K562 (cell line): ENCODE measurements at regions not wholly inside any gene's neighbourhood (a gene's known extent, or its start where the extent isn't known, plus 50 kb on each side); places are given as distances from the start of the nearest gene placed in this dataset.

Experiments used
- ATAC-seq: fragments of 200-7000 bp; cut with Tn5 transposase; 3 replicates; pipeline ENCODE4 v1.9.1; 2020; ENCODE audit warnings: moderate library complexity
- BruUV-seq: library from RNA; stranded (reverse); fragments of 400-500 nt; replicated peaks from 2 replicates; lab custom pipeline; 2021; lab: Mats Ljungman, UMichigan
- CTCF ChIA-PET: fragments of 300-600 bp; formaldehyde crosslinking; extraction: SDS; loops from one replicate; lab custom pipeline; 2021; ENCODE audit warnings: low intra/inter-chr PET ratio; lab: Yijun Ruan, JAX
- POLR2A ChIA-PET: fragments of 300-600, 350-650 bp; sonication (Branson Sonifier 250); formaldehyde crosslinking; extraction: SDS; loops from one replicate; lab custom pipeline; 2021; ENCODE audit warnings: antibody characterized with exemption, inconsistent platforms; lab: Yijun Ruan, JAX
- DNase-seq, 4 experiments: peaks; one replicate each; pipeline versions ENCODE4 v3.0.0 to v3.0.0-alpha.2; 2011 to 2018; ENCODE audit warnings: low spot score in 3 of 4, mixed read lengths in 3 of 4; ENCODE audit errors: extremely low read depth in 1 of 4
- FAIRE-seq: peaks from 2 replicates; lab custom pipeline; 2011; peaks lifted over from hg19 to GRCh38; lab: Jason Lieb, UNC
- H2AFZ ChIP-seq: 2 replicates; pipeline ENCODE4 v1.6.0; 2011; ENCODE audit warnings: low read depth, low read length, control low read depth, inconsistent platforms
- H3K27ac ChIP-seq: fragments of 200-600 bp; 3 replicates; pipeline ENCODE4 v1.8.0; 2011; ENCODE audit warnings: low read depth, mild to moderate bottlenecking, control low read depth, inconsistent platforms, low read length, moderate library complexity, mixed read lengths; ENCODE audit errors: extremely low read depth
- H3K27me3 ChIP-seq, 2 experiments: fragments of 300-600 bp in 1 of 2; 2 replicates in 1 of 2; 3 replicates in 1 of 2; pipeline versions ENCODE4 v1.6.0 to v1.8.0; 2011; ENCODE audit warnings: inconsistent platforms in 2 of 2, low read length in 2 of 2, mild to moderate bottlenecking in 1 of 2, mixed read lengths in 1 of 2, moderate library complexity in 1 of 2; ENCODE audit not compliant: control insufficient read depth in 2 of 2, insufficient read depth in 2 of 2
- H3K36me3 ChIP-seq: fragments of 300-600 bp; 3 replicates; pipeline ENCODE4 v1.8.0; 2011; ENCODE audit warnings: mild to moderate bottlenecking, low read length, inconsistent platforms; ENCODE audit not compliant: control insufficient read depth, insufficient read depth
- H3K4me1 ChIP-seq, 2 experiments: fragments of 200-600 bp in 1 of 2; replicated peaks in 1 of 2; 2 replicates in 1 of 2; 3 replicates in 1 of 2; pipeline versions ENCODE4 v1.5.1 to v1.8.0; 2011; ENCODE audit warnings: inconsistent platforms in 2 of 2, low read length in 2 of 2, mild to moderate bottlenecking in 1 of 2, mixed read lengths in 1 of 2, moderate library complexity in 1 of 2; ENCODE audit not compliant: control insufficient read depth in 2 of 2, insufficient read depth in 2 of 2
- H3K4me2 ChIP-seq: 2 replicates; pipeline ENCODE4 v1.6.1; 2011; ENCODE audit warnings: low read length, control low read depth, inconsistent platforms, mixed read lengths; ENCODE audit not compliant: insufficient read depth
- H3K4me3 ChIP-seq: fragments of 200-600 bp; sonication (generic), shearing (Covaris generic); 2 replicates; pipeline ENCODE4 v1.5.1; 2016; ENCODE audit warnings: control low read depth, inconsistent platforms
- H3K79me2 ChIP-seq: fragments of 200-600 bp; 3 replicates; pipeline ENCODE4 v1.8.0; 2011; ENCODE audit warnings: low read length, inconsistent platforms; ENCODE audit not compliant: control insufficient read depth, insufficient read depth
- H3K9ac ChIP-seq, 2 experiments: 2 replicates each; pipeline versions ENCODE4 v1.6.0 to v1.6.1; 2011; ENCODE audit warnings: low read depth in 2 of 2, low read length in 2 of 2, control low read depth in 1 of 2, inconsistent platforms in 1 of 2, mild to moderate bottlenecking in 1 of 2, mixed read lengths in 1 of 2; ENCODE audit not compliant: insufficient read depth in 1 of 2
- H3K9me1 ChIP-seq: one replicate; pipeline ENCODE4 v1.6.0; 2011; ENCODE audit warnings: inconsistent platforms, mild to moderate bottlenecking, low read length, moderate library complexity; ENCODE audit not compliant: control insufficient read depth, insufficient read depth
- H3K9me3 ChIP-seq: replicated peaks from 2 replicates; pipeline ENCODE4 v1.5.1; 2011; ENCODE audit warnings: low read depth, low read length, inconsistent platforms; ENCODE audit not compliant: control insufficient read depth, insufficient read depth
- H4K20me1 ChIP-seq: replicated peaks from 2 replicates; pipeline ENCODE4 v1.6.1; 2011; ENCODE audit warnings: low read length, inconsistent platforms, mixed read lengths; ENCODE audit not compliant: control insufficient read depth, insufficient read depth
- EHMT2 ChIP-seq: fragments of 450-650 bp; IDR thresholded peaks from 2 replicates; pipeline ENCODE4 v1.6.1; 2018; ENCODE audit warnings: antibody characterized with exemption
- ESRRB ChIP-seq: fragments of 250-450 bp; sonication (Bioruptor Pico); IDR thresholded peaks from 2 replicates; pipeline ENCODE4 v1.5.0; 2020; ENCODE audit warnings: mild to moderate bottlenecking, moderate library complexity, borderline replicate concordance
- EWSR1 ChIP-seq: fragments of 450-650 bp; IDR thresholded peaks from 2 replicates; pipeline ENCODE4 v1.6.1; 2018; ENCODE audit warnings: borderline replicate concordance, mild to moderate bottlenecking, low read depth, moderate library complexity; ENCODE audit not compliant: partially characterized antibody
- FOXA1 ChIP-seq: fragments of 450-650 bp; IDR thresholded peaks from 2 replicates; pipeline ENCODE4 v1.6.1; 2016; ENCODE audit warnings: mild to moderate bottlenecking, borderline replicate concordance
- KHSRP ChIP-seq: fragments of 450-650 bp; IDR thresholded peaks from 2 replicates; pipeline ENCODE4 v1.6.1; 2017
- MAFK ChIP-seq: IDR thresholded peaks from 2 replicates; pipeline ENCODE4 v1.6.1; 2011; ENCODE audit warnings: low read length, improper control_type of control experiment
- MYNN ChIP-seq, 2 experiments: sonication (generic); formaldehyde crosslinking in 1 of 2; IDR thresholded peaks; 2 replicates each; pipeline versions ENCODE4 v1.5.0 to v1.6.1; 2016 to 2020; ENCODE audit warnings: antibody characterized with exemption in 1 of 2, missing genetic modification reagents in 1 of 2
- PATZ1 ChIP-seq: fragments of 250-450 bp; sonication (Bioruptor Pico); IDR thresholded peaks from 2 replicates; pipeline ENCODE4 v1.5.0; 2020; ENCODE audit warnings: mild to moderate bottlenecking, borderline replicate concordance
- PHF8 ChIP-seq: fragments of 200-600 bp; sonication (generic); IDR thresholded peaks from 2 replicates; pipeline ENCODE4 v1.6.1; 2012; ENCODE audit warnings: mixed run types, mild to moderate bottlenecking, inconsistent platforms, low read length, moderate library complexity, borderline replicate concordance
- POLR2AphosphoS2 ChIP-seq: IDR thresholded peaks from 2 replicates; pipeline ENCODE4 v1.6.1; 2012; ENCODE audit warnings: low read length, improper control_type of control experiment
- TBP ChIP-seq: optimal IDR thresholded peaks from 2 replicates; pipeline ENCODE3; 2011; ENCODE audit warnings: low read depth, low read length, improper control_type of control experiment
- TCF7 ChIP-seq: sonication (generic); IDR thresholded peaks from 2 replicates; pipeline ENCODE4 v1.6.1; 2016; ENCODE audit warnings: antibody characterized with exemption, borderline replicate concordance
- U2AF2 ChIP-seq: fragments of 200-400 bp; formaldehyde crosslinking; optimal IDR thresholded peaks from 2 replicates; pipeline ENCODE3; 2017; ENCODE audit warnings: low read depth, mild to moderate bottlenecking, low read length
- ZNF133 ChIP-seq: fragments of 250-450 bp; sonication (Bioruptor Pico); IDR thresholded peaks from 2 replicates; pipeline ENCODE4 v1.4.0; 2020; ENCODE audit warnings: mild to moderate bottlenecking
- ZNF41 ChIP-seq: fragments of 250-450 bp; sonication (Bioruptor Pico); conservative IDR thresholded peaks from 2 replicates; pipeline ENCODE4 v1.4.0; 2020; ENCODE audit warnings: mild to moderate bottlenecking
- WGBS: fragments of 100-300 bp; shearing (Covaris generic); methylation state at CpG from one replicate; pipeline ENCODE4 v1.1.6; 2016; ENCODE audit warnings: low coverage, mixed read lengths; ENCODE audit not compliant: insufficient coverage; ENCODE audit errors: missing lambda C conversion rate; 5-methylcytosine and 5-hydroxymethylcytosine counted together
- in situ Hi-C: fragments of 300-500 bp; cut with MboI; formaldehyde crosslinking; loops from 4 replicates; pipeline ENCODE4 v1.15.0; 2018; ENCODE audit warnings: inconsistent platforms, mixed read lengths
- intact Hi-C: fragments of 100-400 bp; cut with micrococcal nuclease; formaldehyde crosslinking; loops from 2 replicates; pipeline ENCODE4 v1.14.2; 2022
- TF ChIP-seq, protein P1 (sequence below): sonication (generic); formaldehyde crosslinking; IDR thresholded peaks from 2 replicates; pipeline ENCODE4 v1.8.0; 2023; ENCODE audit warnings: mild to moderate bottlenecking, missing genetic modification reagents
- TF ChIP-seq, protein P2 (sequence below): sonication (generic); formaldehyde crosslinking; IDR thresholded peaks from 2 replicates; pipeline ENCODE4 v1.8.1; 2023; ENCODE audit warnings: mild to moderate bottlenecking, missing genetic modification reagents, moderate library complexity

- H3K9ac ChIP-seq: no peak overlapping the region
- no TSS peak for BruUV-seq
- no peaks in the 10 kb centered on the region for H3K79me2 ChIP-seq
- 0% methylated on average over 2 of the region's 2 CpGs for WGBS
- H3K36me3 ChIP-seq: no peaks in the 10 kb centered on the region
- in situ Hi-C loops (no loop called here), intact Hi-C loops (no loop called here)
- no peaks in the 10 kb centered on the region for H3K9me3 ChIP-seq
- H3K4me1 ChIP-seq: no peaks in the 10 kb centered on the region
- POLR2A ChIA-PET: no interaction called here
- no peaks in the 10 kb centered on the region for H3K9me1 ChIP-seq
- no peak for ATAC-seq
- H3K4me3 ChIP-seq: no peak overlapping the region
- H3K4me2 ChIP-seq: no peak overlapping the region
- H3K27ac ChIP-seq: no peak overlapping the region
- H3K27me3 ChIP-seq: peaks cover 0 to 23% of the 10 kb centered on the region in 2 experiments; a peak in 3 of 5 replicates
- FAIRE-seq: no peak
- H2AFZ ChIP-seq: no peak overlapping the region
- H4K20me1 ChIP-seq: no peaks in the 10 kb centered on the region
- no peak for DNase-seq
- CTCF ChIA-PET: no interaction called here
- no peak for TF ChIP-seq ZNF41 (CRISPR knock-in tag)
- TF ChIP-seq MAFK: no peak
- TF ChIP-seq, protein P1, sequence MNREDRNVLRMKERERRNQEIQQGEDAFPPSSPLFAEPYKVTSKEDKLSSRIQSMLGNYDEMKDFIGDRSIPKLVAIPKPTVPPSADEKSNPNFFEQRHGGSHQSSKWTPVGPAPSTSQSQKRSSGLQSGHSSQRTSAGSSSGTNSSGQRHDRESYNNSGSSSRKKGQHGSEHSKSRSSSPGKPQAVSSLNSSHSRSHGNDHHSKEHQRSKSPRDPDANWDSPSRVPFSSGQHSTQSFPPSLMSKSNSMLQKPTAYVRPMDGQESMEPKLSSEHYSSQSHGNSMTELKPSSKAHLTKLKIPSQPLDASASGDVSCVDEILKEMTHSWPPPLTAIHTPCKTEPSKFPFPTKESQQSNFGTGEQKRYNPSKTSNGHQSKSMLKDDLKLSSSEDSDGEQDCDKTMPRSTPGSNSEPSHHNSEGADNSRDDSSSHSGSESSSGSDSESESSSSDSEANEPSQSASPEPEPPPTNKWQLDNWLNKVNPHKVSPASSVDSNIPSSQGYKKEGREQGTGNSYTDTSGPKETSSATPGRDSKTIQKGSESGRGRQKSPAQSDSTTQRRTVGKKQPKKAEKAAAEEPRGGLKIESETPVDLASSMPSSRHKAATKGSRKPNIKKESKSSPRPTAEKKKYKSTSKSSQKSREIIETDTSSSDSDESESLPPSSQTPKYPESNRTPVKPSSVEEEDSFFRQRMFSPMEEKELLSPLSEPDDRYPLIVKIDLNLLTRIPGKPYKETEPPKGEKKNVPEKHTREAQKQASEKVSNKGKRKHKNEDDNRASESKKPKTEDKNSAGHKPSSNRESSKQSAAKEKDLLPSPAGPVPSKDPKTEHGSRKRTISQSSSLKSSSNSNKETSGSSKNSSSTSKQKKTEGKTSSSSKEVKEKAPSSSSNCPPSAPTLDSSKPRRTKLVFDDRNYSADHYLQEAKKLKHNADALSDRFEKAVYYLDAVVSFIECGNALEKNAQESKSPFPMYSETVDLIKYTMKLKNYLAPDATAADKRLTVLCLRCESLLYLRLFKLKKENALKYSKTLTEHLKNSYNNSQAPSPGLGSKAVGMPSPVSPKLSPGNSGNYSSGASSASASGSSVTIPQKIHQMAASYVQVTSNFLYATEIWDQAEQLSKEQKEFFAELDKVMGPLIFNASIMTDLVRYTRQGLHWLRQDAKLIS (CRISPR knock-in tag): no peak
- no peak for TF ChIP-seq KHSRP
- TF ChIP-seq POLR2AphosphoS2: no peak
- no peak for TF ChIP-seq ZNF133 (CRISPR knock-in tag)
- no peak for TF ChIP-seq TCF7
- TF ChIP-seq EWSR1: no peak
- no peak for TF ChIP-seq EHMT2
- TF ChIP-seq U2AF2: no peak
- no peak for TF ChIP-seq MYNN (IDR thresholded peaks at IDR 0.05)
- TF ChIP-seq MYNN (CRISPR knock-in tag; IDR thresholded peaks at IDR 0.05): no peak
- TF ChIP-seq PHF8: no peak
- TF ChIP-seq, protein P2, sequence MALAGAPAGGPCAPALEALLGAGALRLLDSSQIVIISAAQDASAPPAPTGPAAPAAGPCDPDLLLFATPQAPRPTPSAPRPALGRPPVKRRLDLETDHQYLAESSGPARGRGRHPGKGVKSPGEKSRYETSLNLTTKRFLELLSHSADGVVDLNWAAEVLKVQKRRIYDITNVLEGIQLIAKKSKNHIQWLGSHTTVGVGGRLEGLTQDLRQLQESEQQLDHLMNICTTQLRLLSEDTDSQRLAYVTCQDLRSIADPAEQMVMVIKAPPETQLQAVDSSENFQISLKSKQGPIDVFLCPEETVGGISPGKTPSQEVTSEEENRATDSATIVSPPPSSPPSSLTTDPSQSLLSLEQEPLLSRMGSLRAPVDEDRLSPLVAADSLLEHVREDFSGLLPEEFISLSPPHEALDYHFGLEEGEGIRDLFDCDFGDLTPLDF (CRISPR knock-in tag): no peak
- no peak for TF ChIP-seq FOXA1
- TF ChIP-seq TBP: no peak
- TF ChIP-seq PATZ1 (CRISPR knock-in tag): no peak
- TF ChIP-seq ESRRB (CRISPR knock-in tag): no peak
Observed at GRCh38 chr2:45311559-45311958, 299.5 kb downstream of the SRBD1 start.
